ENCODE measurements at regions not wholly inside any gene's neighbourhood (a gene's known extent, or its start where the extent isn't known, plus 50 kb on each side); places are given as distances from the start of the nearest gene placed in this dataset.
"Not testable (repeated sequence)": the region's sequence is repeated elsewhere in the genome, so short reads cannot be mapped to it uniquely, and the experiment has no call there.

DNA sequence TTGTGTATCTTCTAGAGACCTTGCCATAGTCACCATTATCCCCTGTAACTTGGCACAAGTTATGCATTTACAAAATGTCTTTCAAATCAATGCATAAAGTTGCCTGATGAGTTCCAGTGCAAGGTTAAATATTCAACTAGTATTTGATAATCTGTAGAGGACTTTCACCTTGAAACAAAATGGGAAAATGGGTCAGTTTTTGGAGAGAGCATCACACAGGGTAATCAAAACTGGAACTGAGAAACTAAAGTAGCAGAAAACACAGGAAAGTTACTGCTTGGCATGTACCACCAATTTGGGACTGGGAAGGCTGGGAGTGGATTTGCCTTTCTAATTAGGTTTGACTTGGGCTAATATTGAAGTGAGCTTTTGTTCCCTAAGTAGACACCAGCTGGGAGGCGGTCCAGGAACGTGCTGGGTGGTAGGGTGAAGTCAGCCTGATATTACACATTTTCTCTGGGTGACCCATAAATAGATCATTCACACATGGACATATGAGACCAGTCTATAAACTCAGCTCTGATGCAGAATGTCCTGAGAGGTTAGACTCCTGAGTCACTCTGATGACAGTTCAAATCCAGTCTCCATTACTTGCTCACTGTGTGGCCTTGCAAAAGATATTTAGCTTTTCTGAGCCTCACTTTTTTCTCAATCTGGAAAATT is 152.3 kb downstream of the PCTP start:
- no peak for DNase-seq (ENCODE audit: low read depth in 2 of 2)

DNA sequence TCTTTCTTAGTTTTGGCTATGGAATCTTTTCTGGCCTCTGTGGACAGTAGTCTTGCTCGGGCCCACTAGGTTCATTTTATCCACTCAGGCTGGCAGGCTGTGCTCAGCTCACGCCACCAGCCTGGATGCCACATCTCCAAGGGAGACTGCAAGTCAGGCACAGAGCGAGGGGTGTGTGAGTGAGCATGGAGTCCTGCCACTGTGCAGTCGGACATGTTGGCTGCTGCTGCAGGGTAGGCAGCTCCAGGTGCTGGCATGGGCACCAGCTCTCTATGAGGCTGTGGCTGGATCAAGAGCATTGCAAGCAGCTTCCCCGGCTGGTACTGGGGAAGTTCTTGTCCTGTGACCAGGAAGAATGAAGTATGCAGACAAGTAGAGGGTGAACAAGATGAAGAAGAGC is 158.9 kb downstream of the PCTP start:
- no peak for DNase-seq (ENCODE audit: low read depth in 2 of 2)

DNA sequence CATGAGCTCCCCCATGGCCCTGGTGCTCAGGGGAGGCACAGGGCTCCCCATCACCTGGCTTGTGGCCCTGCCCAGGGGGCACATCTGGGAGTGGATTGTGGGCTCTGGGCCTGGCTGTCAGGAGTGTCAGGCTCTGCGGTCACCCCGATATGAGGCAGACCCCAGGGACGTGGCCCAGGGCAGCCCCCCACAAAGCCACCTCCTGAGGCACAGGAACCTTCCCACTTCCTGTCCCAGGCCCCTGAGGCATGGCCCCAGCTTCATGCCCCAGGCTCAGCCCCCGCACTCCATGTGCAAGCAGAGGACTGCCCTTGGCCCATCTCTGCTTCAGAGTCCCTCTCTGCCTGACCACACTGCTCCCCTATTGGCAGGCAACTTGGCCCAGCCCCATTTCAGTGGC is 160.3 kb downstream of the PCTP start:
- DNase-seq (ENCODE audit: low read depth in 2 of 2), result no peak

DNA sequence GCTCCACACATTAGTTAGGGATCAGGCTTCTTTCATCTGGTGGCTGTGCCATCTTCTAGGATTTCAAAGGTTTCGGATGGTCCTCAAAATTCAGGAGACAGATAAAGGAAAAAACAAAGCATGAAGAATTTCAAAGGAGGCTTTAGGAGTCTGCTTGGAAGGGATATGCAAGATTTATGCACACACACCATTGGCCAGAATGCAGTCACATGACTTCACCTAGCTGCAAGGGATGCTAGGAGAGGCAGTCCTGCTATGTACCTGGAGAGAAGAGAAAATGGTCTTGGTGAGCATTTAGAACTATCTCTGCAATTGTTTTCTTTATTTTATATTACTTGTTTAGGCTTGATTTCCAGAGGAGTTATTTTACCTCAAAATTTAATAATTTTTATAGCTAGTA is 174.6 kb downstream of the PCTP start:
- DNase-seq (ENCODE audit: low read depth in 2 of 2), result no peak

DNA sequence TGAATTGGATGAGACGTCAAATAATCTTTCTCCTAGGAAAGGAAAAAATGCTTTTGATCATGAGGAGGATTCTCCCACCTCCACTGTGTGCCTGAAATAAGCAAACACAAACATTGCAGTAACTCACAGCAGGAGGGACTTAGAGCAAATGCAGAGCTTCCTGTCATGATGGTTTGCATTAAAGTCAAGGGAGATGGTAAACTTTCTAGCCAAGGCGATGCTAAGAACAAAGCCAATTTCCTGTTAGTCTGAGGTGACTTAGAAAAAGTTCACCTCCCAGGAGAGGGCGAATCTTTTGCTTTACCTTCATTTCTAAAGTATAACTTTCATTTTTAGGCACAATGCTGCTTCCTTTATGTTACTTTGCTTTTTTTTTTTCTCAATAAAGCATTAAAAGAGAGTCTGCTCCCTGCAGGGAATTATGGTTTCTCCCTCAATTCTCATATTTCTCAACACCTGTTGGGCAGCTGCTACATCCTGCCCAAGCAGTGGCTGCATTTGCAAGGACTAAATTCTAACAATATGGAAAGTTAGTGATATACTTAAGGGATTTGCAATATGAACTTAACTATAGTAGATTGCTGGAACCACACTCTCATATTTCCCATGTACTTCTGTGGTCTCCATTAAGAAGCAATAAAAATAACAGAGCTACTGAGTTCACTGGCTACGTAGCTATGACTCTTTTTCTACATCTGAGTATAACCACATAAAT is 175.6 kb downstream of the PCTP start:
- no peak for DNase-seq (ENCODE audit: low read depth in 2 of 2)

DNA sequence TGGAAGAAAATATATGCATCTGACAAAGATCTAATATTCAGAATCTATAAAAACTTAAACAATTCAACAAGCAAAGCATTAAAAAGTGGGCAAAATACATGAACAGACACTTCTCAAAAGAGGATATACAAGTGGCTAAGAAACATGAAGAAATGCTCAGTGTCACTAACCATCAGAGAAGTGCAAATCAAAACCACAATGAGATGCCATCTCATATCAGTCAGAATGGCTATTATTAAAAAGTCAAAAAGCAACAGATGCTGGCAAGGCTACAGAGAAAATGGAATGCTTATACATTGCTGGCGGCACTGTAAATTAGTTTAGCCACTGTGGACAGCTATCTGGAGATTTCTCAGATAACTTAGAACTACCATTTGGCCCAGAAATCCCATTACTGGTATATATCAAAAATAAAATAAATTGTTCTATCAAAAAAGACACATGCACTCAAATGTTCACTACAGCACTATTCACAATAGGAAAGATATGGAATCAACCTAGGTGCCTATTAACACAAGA is 179.5 kb downstream of the PCTP start:
- no peak for DNase-seq (ENCODE audit: low read depth in 2 of 2)

DNA sequence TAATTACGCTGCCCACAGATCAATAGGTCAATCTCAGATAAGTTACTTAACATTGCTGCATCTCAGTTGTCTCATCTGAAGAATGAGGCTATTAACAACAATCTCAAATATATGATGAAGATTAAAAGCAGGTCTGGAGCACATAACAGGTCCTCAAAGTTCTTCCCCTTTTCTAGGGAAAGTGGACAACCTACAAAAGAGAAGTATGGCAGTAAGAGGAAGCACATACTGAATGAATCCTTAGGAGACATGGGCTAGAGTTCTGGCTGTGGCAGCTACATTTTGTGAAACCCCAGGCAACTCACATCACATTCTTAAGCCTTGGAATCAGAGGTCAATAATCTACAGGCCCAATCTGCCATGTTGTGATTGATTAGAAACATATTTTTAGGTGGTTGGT is 180.6 kb downstream of the PCTP start:
- no peak for DNase-seq (ENCODE audit: low read depth in 2 of 2)

DNA sequence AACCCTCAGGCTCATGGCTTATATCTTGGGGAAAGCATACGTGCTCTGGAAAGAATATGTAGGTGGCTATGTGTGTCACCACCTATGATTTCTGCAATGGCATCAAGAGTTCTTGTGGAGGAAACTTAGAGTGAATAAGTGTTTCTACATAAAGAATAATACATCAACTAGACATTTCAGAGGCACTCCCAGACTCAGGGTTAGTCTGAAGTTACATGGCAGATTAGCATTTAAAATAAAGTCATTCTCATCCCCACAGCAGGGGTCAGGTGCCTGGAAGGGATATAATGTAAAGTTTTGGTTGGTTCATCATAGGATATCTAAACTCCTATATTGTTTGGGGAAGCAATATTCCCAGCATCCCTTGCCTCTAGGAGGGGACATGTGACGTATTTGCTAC is 182.1 kb downstream of the PCTP start:
- DNase-seq (ENCODE audit: low read depth in 2 of 2), result no peak

DNA sequence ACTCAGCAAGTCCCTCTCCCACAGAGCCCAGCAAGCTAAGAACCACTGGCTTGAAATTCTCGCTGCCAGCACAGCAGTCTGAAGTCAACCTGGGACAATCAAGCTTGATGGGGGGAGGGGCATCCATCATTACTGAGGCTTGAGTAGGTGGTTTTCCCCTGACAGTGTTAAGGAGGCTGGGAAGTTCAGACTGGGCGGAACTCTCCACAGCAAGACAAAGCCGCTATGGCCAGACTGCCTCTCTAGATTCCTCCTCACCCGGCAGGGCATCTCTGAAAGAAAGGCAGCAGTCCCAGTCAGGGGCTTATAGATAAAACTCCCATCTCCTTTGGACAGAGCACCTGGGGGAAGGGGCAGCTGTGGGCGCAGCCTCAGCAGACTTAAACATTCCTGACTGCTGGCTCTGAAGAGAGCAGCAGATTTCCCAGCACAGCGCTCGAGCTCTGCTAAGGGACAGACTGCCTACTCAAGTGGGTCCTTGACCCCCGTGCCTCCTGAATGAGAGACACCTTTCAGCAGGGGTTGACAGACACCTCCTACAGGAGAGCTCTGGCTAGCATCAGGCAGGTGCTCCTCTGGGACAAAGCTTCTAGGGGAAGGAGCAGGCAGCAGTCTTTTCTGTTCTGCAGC is 188.4 kb downstream of the PCTP start:
- DNase-seq (ENCODE audit: low read depth in 2 of 2), result not testable (repeated sequence)

DNA sequence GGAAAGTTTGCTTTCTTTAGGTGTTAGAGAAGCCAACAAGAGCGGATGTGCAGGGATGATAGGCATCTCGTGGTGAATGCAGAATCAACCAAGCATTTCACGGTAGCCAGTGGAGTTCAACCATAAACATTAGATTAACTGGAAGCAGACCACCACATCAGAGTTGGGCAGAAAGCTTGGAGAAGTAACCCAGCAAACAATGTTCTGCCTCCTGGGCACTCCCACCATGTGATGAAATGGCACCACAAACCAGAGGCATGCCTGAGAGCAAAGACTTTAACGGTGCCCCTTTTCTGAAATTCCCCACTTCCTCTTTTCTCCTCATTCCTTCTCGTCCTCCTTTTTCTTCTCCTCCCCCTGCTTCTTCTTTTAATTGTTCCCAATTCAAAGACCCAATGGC is 193.5 kb upstream of the ANKFN1 start:
- no peak for DNase-seq (ENCODE audit: low read depth in 2 of 2)

DNA sequence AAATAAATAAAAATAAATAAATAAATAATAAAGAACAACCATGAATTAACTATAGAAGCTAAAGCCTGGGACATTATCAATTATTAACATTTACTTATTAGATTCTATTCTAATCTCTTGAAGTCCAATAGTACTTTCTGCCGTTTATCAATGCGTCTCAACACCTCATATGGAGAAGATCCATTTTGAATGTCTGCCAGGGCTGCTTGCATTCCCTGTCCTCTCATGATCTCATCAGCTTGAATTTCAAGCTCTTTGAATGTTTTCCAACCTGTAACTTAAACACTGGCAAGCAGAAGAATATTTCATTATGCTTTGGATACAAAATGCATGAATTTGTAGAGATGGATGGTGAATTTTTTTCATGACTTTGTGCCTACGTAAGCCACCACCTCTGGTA is 191.9 kb upstream of the ANKFN1 start:
- DNase-seq (ENCODE audit: low read depth in 2 of 2), result no peak

DNA sequence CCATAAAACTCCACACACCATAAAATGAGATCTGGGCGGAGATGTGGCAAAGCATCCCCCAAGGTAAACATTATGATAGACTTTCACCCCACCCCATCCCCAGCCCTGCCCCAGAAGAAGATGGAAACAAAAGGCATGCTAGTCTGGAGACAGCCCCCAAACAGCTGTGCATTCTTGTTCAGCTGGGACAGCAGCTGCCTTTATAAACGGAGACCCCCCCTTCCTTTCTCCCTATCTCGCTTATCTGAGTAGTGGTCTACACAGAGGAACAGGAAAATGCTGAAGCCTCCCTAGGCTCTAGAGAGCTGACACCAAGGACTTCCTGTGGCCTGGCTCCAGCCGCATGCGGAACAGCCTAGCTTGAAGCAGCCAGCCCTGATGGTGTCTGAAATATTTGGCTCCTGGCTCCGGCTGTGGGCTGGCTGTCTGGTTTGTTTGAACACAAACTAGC is 190.3 kb upstream of the ANKFN1 start:
- DNase-seq (ENCODE audit: low read depth in 2 of 2), result no peak

DNA sequence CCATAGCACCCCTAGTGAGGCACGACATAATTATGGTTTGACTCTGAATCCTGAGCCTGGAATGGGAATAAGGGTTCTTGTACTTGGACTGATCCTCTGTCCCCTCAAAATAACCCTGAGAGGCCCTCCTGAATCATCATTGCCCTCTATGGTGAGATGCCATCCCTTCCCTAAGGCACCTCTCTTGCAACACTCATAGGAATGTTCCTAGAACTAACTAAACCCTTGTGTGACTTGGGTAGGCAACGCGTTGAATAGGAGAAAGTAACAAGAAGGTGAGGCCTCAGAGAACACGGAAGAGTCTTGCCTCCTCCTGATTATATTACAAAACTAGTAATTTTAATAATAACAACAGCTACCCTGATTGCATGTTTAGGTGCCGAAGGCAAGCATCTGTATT is 189.1 kb upstream of the ANKFN1 start:
- DNase-seq (ENCODE audit: low read depth in 2 of 2), result no peak

DNA sequence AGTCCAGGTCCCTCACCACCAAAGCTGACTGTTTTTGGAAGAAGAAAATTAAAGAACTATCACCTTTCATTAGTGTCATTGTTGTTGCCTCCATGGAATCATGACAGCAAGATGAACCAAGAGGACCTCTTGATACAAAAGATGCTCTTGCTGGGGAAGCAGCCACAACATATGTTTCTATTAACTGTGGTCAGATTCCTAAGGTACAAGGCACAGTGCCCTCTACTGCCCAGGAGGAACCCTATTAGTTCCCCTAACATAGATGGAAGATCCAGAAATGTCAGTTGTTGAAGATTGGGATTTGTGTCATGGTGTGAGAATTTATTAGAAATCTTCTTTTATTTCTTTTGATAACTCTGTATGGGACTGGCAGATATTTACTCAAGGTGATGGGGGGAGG is 188.2 kb upstream of the ANKFN1 start:
- no peak for DNase-seq (ENCODE audit: low read depth in 2 of 2)

DNA sequence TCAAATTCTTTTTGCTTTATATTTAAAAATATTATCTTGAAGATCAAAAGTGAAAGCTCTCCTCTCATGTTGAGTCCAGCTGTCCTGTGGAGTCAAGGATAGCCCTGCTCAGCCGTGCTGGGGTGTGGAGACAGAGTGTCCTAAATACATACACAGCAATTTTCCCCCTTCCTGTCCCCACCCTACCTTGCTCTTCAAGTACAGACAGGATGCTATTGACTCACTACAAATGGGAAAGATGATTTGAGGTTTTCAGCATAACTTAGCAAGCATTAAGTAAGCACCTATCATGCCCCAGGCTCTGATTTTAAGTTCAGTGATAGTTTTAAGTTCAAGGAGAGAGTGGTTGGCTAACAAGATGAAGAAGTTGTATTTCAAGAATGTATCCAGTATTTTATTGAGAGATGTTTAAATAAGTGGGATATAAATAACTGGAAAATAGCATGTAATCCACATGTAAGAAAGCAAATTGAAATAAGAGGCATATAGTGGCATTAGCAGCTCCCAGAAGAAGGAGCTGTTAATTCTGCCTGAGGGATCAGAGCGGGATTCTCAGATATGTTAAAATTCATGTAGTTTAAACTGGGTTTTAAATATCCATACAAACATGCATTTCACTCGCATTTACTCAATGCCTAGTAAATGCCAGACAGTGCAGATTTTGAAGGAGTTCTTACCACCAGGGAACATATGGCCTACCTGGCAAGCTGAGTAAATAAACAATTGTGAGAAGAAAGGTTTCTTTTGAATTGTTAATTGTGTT is 183.5 kb upstream of the ANKFN1 start:
- DNase-seq (ENCODE audit: low read depth in 2 of 2), result no peak

DNA sequence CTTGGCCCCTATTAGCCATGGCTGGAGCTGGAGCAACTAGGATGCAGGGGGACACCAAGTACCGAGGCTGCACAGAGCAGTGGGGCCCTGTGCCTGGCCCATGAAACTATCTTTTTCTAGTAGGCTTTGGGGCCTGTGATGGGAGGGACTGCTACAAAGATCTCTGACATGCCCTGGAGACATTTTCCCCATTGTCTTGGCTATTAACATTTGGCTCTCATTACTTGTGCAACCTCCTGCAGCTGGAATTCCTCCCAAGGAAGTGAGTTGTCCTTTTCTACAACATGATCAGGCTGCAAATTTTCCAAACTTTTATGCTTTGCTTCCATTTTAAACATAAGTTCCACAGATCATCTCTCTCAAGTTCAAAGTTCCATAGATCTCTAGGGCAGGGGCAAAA is 174.7 kb upstream of the ANKFN1 start:
- DNase-seq (ENCODE audit: low read depth in 2 of 2), result no peak

DNA sequence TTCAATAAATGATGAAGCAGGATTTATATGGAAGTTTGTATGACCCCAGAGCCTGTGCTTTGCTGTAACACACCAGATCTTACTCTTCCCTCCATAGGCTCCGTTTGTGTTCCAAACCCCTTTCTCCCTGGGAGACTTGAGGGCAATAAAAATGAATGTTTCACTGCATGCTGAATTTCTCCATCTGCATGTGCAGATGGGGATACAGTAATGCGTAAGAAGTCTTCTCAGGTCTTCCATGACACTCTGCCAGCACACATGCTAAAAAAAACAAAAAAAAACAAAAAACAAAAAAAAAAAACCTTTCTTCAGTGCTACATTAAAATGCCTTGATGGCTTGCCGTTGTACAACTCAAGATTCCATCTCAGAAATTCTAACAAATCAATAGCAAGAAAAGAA is 170.2 kb upstream of the ANKFN1 start:
- DNase-seq (ENCODE audit: low read depth in 2 of 2), result no peak

DNA sequence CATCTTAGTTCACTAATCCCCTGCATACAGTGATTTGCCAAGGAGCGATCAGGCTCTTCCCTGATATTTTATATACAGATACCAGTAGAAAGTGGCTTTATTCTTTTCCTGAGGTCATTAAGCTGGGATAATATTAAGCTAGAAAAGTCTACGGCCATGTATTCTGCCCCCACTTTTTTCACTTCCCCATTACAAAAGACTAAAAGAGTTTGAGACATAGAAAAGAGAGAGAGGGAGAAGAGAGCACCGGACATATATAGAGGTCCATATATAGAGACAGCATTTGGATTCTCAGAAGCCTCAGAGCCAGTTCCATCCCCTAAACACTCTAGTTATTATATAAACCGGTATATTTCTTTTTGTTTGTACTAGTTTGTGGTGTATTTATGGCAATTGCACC is 166.5 kb upstream of the ANKFN1 start:
- no peak for DNase-seq (ENCODE audit: low read depth in 2 of 2)

DNA sequence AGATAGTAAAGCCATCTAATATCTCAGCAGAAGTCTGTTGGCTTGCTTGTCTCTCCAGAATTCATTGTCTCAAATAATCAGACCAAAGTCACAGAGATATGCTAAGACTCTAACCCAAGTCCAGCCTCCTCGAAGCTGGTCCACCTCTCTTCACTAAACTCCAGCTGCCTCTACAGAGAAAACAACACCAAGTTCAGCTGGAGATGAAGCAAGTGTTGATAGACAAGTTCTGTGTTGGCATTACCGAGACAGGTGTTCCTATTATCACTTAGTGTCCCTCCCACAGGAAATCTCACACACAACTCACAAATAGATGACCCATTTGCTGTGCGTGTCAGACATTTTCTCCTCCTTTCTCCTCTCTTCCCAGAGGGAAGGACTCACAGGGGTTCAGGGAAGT is 164.4 kb upstream of the ANKFN1 start:
- no peak for DNase-seq (ENCODE audit: low read depth in 2 of 2)

DNA sequence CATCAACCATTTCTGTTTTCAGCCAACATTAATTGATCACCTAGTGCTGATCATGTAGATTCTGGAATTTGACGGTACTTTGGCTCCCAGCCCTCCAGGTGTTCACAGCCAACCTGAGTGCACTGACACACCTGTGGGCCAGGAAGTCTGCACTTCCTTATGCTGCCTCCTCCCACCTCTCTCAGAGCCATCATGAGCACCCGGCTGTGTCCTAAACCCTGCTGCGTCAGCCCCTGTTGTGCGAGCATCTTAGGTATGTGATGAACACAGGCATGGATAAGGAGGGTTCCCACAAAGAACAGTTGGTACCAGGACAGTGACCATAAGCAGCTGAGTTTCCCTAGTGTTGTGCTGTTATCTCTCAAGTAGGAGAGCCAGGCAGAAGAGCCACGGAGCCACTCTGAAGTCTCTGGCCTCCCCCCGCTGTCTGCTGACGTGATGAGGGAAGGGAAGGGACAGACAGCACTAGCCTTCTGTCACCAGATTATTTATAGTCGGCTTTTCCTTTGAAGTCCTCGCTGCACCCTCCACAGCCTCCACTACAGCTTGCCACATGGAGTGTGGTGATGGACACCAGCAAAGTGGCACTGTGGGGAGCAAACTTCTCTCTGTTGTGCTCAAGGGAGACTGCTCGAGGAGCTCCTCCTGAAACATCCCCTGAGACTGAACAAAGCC is 162.8 kb upstream of the ANKFN1 start:
- no peak for DNase-seq (ENCODE audit: low read depth in 2 of 2)

DNA sequence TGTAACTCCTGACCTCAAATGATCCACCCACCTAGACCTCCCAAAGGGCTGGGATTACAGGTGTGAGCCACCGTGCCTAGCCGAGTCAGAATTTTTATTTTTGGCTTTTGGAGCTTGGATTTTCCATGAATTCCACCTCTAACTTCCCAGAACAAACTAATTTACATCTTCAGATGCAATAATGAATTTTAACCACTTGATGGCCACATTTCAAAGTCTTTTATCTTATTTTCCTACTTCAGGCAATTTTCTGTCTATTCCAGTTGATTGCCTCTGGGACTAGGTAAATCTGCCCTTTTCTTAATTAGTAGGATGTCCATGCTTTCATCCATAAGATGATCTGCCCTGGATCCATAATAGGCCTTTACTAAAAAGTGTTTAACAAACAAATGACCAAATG is 156.4 kb upstream of the ANKFN1 start:
- DNase-seq (ENCODE audit: low read depth in 2 of 2), result no peak

DNA sequence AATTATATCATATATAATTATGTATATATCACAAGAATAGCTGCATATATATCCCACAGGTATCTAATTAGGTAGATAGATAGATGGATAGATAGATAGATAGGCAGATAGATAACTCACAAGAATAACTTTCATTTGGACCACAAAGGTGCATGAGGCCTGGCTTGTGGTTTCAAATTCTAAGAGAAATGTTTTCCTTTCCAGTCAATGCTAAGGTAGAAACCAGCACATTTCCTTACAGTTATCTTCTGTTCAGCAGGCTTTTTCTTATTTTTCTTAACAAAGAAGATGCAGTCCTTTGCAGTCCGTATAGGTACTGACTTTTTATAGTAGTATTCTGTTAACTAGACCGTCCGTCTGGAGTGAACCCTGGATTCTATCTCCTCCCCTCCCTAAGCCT is 152.9 kb upstream of the ANKFN1 start:
- DNase-seq (ENCODE audit: low read depth in 2 of 2), result no peak

Data from lung microvascular endothelial cell (primary cell).